Neural cell (in vitro differentiated cells): ENCODE measurements at regions not wholly inside any gene's neighbourhood (a gene's known extent, or its start where the extent isn't known, plus 50 kb on each side); places are given as distances from the start of the nearest gene placed in this dataset.

Source experiments
- CTCF ChIP-seq: fragments of 450-650 bp; IDR thresholded peaks from 2 replicates; pipeline ENCODE4 v1.5.1; 2014; ENCODE audit warnings: antibody characterized with exemption, mild to moderate bottlenecking, moderate library complexity; ENCODE audit not compliant: poor library complexity, severe bottlenecking
- EP300 ChIP-seq: fragments of 450-650 bp; conservative IDR thresholded peaks from 2 replicates; pipeline ENCODE4 v1.6.1; 2014; ENCODE audit warnings: antibody characterized with exemption, mild to moderate bottlenecking, moderate library complexity; ENCODE audit not compliant: poor library complexity, severe bottlenecking
- EZH2 ChIP-seq: fragments of 200-600, 300-800 bp; shearing (Covaris generic), sonication (generic); IDR thresholded peaks from 2 replicates; pipeline ENCODE4 v1.6.1; 2014; ENCODE audit warnings: antibody characterized with exemption, low read length, borderline replicate concordance, mild to moderate bottlenecking; ENCODE audit not compliant: insufficient read depth, poor library complexity, severe bottlenecking
- MXI1 ChIP-seq: fragments of 450-650 bp; conservative IDR thresholded peaks from 2 replicates; pipeline ENCODE4 v1.6.1; 2014; ENCODE audit warnings: antibody characterized with exemption, mild to moderate bottlenecking; ENCODE audit not compliant: poor library complexity, severe bottlenecking
- POLR2AphosphoS5 ChIP-seq: IDR thresholded peaks from 2 replicates; pipeline ENCODE4 v1.6.1; 2012
- RAD21 ChIP-seq: fragments of 450-650 bp; conservative IDR thresholded peaks from 2 replicates; pipeline ENCODE4 v1.6.1; 2014; ENCODE audit warnings: antibody characterized with exemption, mild to moderate bottlenecking, moderate library complexity
- REST ChIP-seq: IDR thresholded peaks from 2 replicates; pipeline ENCODE4 v1.6.1; 2012; ENCODE audit warnings: borderline replicate concordance
- SMC3 ChIP-seq: fragments of 450-650 bp; conservative IDR thresholded peaks from 2 replicates; pipeline ENCODE4 v1.6.1; 2014; ENCODE audit warnings: antibody characterized with exemption, mild to moderate bottlenecking, moderate library complexity; ENCODE audit not compliant: poor library complexity
- TAF1 ChIP-seq: IDR thresholded peaks from 2 replicates; pipeline ENCODE4 v1.6.1; 2012; ENCODE audit warnings: low read depth

- no peak for TF ChIP-seq EZH2
- TF ChIP-seq RAD21, result no peak
- TF ChIP-seq CTCF, result no peak
- no peak for TF ChIP-seq POLR2AphosphoS5
- TF ChIP-seq REST, result no peak
- TF ChIP-seq EP300, result no peak
- TF ChIP-seq SMC3, result no peak
- no peak for TF ChIP-seq MXI1
- no peak for TF ChIP-seq TAF1
Measured at GRCh38 chr13:50283017-50283416, 267.8 kb downstream of the KCNRG start.
